HG03469 (cell line): ENCODE measurements at regions not wholly inside any gene's neighbourhood (a gene's known extent, or its start where the extent isn't known, plus 50 kb on each side); places are given as distances from the start of the nearest gene placed in this dataset.

ENCODE experiments used
- ATAC-seq: cut with Tn5 transposase; IDR thresholded peaks from one replicate; pipeline ENCODE4 v1.9.1; 2021; ENCODE audit warnings: mild to moderate bottlenecking, moderate library complexity, moderate number of reproducible peaks; ENCODE audit not compliant: unreplicated experiment

GRCh38 chr5:124477577-124477976 lies 268.9 kb downstream of the ZNF608 start:
- ATAC-seq, result no peak

GRCh38 chr5:124477062-124477461 lies 269.4 kb downstream of the ZNF608 start:
- no peak for ATAC-seq

DNA sequence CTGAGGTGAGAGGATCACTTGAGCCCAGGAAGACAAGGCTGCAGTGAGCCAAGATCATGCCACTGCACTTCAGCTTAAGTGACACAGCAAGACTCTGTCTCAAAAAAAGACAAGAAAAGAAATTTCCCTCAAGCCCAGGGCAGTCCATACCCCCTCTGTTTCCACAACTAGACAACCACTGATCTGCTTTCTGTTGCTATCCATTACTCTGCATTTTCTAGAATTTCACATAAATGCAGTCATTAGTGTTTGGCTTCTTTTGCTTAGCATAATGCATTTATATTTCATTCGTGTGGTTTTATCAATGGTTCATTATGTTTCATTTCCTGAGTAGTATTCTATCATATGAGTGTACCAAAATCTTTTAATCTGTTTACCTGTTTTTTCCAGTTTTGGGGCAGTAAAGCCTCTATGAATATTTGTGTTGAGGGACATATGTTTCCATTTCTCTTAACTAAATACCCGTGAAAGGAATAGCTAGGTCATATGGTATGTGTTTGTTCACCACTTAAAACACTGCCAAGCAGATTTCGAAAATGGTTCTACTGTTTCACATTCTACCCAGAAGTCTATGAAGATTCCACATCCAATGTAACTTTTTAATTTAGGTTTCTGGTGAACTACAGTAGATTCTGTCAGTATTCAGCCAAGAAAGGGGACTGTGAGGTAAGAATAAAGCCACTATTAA lies 271.8 kb downstream of the ZNF608 start:
- ATAC-seq, result no peak

DNA sequence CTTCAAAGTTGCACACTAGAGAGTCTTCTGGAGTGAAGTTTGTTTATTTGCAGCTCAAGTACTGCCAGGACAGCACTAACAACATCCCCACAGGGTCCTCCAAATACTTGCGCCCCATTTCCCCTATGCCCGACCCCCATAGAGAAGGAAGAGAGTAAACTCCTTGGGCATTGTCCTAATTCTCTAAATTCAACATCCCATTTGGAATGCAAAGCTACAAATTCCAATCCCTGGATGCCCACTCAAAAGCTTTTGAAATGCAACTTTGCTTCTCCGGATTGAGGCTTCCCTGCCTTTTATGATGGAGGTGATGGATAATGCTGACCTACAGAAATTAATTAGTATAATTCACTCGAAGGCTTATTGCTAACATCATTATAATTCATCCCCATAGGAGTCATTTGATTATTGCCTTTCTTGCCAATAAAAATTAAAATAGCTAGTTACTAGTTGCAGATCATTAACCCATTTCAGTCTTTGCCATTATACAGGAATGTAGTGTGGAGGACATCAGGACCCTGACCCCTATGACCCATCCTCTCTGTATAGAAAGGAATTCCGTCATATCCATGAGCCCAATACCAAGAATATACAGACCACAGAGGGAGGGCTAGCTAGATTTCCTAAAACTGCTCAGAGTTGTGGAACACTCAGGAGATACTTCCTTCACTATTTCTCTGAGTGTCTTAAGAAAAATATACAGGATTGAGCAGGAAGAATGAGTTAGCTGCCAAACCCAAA lies 277.6 kb downstream of the ZNF608 start:
- no peak for ATAC-seq

GRCh38 chr5:124467745-124468144 lies 278.7 kb downstream of the ZNF608 start:
- no peak for ATAC-seq

GRCh38 chr5:124466011-124466410 lies 280.4 kb downstream of the ZNF608 start:
- ATAC-seq, result no peak

GRCh38 chr5:124463851-124464250 lies 282.6 kb downstream of the ZNF608 start:
- no peak for ATAC-seq

DNA sequence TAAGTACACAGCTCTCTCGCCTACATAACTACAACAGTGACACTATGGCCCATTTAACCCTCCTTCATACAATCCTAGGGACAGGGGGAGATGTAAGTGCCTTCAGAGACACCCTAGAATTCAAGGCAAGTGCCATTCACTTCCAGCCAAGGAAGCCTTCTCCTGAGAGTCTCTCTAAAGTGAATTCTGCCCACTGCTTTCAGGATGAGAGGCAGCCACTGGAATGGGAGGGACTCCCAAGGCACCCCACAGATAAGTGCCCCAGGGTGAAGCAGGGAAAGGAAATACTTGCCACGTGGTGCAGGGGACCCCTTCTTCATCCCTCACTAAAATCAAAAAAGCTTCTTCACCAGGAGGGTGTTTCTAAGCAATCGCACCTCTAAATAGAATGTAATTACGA lies 283.7 kb downstream of the ZNF608 start:
- no peak for ATAC-seq

GRCh38 chr5:124461941-124462340 lies 284.5 kb downstream of the ZNF608 start:
- ATAC-seq, result no peak

- ATAC-seq, result no peak
Measured at GRCh38 chr5:124461157-124461556, 285.3 kb downstream of the ZNF608 start.

GRCh38 chr5:124460642-124461041 lies 285.8 kb downstream of the ZNF608 start:
- no peak for ATAC-seq

GRCh38 chr5:124459984-124460383 lies 286.5 kb downstream of the ZNF608 start:
- ATAC-seq, result no peak

GRCh38 chr5:124457901-124458300 lies 288.5 kb downstream of the ZNF608 start:
- ATAC-seq, result no peak

DNA sequence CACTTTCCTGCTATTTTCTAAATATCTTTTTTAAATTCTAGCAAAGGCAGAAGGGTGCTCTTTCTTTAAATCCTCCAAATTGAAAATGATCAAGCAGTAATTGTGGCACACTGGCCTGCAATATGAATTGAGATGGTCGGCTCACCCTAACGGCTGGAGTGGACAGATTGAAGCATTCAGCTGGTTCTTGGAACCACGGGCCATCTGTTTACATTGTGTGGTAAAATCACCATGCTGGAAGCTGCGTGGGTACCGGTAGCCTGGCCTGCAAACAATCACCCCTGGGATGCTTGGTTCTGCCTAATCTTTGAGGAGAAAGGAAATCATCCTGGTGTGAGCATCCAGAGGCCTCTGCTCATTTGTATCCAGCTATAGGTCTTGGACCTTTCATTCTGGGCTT lies 289.3 kb downstream of the ZNF608 start:
- ATAC-seq, result no peak

DNA sequence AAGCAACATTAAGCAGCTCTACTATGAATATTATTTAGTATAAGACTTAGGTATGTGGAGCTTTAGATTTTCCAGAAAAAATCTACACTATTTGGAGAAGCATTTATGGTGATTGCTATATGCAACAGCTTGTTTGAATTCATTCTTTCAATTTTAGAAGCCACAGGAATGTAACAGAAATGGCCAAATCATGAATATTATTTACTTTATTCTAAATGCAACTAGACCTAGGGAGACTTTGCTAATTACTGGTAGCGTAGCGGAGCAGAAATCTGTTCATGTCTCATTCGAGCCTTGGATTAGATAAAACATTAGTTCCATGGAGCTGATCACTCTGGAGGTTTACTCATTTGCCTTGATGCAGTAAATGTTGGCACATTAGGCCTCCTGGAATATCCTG lies 290.2 kb downstream of the ZNF608 start:
- no peak for ATAC-seq

- ATAC-seq, result no peak
Measured at GRCh38 chr5:124454081-124454480, 292.4 kb downstream of the ZNF608 start.

- ATAC-seq, result peak; percentile 91
Measured at GRCh38 chr5:124453221-124454051, 293.0 kb downstream of the ZNF608 start.

DNA sequence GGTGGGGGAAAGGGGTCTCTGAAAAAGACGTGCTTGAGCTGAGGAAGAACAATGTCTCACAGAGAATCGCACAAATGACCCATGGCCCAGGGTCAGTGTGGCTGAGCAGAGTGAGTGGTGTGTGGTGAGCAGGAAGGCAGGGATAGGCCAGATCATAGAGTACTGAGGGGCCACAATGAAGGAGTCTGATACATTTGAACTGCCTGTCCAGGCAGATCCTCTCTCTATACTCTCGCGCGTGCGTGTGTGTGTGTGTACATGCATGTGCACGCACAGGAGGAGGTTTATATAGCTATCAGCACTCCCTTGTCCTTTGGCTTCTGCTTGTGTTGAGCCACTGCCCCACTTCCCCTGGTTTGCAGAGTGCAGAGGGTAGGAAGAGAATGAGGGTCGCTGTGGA lies 294.0 kb downstream of the ZNF608 start:
- ATAC-seq, result no peak

GRCh38 chr5:124451721-124452383 lies 294.6 kb downstream of the ZNF608 start:
- no peak for ATAC-seq

DNA sequence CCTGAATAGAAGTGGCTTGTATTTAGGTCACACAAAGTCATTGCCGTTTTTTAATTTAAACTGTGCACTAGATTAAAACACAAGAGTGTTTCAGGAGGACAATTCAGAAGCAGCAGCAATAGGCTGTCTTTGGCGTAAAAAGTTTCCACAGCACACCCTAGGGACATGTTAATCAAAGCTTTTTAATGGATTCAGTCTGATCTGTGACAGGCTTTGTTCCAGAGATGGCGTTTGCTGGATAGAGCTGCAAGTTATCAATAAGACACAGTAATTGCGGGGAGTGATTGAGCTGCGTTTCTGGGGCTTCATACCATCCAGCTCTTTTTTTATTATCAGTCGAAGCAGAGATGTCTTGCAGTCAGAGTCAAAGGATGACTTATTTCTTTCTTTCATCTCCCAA lies 300.3 kb downstream of the ZNF608 start:
- no peak for ATAC-seq

DNA sequence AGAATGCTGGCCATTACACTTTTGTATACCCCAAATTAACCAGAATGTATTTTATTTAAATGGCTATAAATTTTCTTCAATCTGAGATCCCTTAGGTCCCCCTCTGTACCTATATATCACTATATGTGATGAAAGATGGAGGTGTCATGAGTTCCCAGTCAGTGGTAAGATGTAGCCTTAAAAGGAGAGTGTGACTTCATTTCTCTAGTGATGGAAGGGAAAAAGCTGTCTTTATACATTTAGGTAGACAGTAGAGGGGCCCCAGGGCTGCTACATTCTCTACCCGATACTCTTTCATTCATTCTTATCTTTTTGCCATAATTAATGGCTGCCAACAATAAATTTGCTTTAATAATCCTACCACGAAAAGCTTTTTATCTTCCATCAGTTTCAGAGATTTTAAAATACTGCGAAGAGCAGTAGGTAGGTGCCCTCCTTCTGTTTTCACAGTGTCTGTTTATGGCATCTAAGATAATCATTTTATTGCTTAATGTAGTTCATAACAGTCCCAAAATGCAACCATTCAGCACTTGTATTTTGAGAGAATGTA lies 301.3 kb downstream of the ZNF608 start:
- ATAC-seq, result no peak
